Muscle of arm (tissue), 1 donor: ENCODE measurements at regions not wholly inside any gene's neighbourhood (a gene's known extent, or its start where the extent isn't known, plus 50 kb on each side); places are given as distances from the start of the nearest gene placed in this dataset.
"Not testable (repeated sequence)": the region's sequence is repeated elsewhere in the genome, so short reads cannot be mapped to it uniquely, and the experiment has no call there.

Source experiments
- DNase-seq: peaks from one replicate; pipeline ENCODE4 v3.0.0-alpha.2; 2013

DNA sequence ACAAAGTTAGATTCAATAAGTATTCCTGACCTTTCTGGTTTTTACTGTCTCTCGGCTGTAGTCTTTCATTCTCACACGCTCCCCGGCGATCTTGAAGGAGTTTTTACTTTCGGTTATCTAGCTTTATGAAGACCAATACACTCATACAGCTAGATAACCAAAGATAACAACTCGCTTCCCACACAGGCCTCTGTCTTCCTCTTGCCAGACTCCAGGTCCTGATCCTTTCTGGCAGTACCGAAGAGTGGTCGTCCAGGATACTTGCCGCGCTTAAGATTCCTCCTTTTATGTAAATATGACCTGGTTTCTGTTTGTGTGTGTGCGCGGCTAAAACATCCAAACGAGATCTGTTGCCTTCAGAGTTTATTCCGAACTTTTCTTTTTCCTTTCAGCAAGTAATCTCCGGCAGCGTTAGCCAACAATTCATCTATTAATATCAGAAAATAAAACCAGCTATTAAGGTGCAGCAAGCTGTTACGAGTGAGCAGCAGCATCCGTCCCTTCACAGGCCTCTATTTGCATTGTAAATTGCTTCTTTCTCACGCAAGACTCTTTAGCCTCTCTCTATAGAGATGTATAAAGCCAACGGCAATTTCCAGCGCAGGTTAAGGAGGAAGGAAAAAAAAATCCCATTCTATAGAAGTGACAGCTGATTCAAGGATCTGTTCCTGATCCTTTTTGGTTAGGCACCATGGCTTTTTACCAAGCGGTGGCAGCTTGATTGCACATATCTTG, 216.1 kb downstream of the MEF2C start:
- DNase-seq = no peak

DNA sequence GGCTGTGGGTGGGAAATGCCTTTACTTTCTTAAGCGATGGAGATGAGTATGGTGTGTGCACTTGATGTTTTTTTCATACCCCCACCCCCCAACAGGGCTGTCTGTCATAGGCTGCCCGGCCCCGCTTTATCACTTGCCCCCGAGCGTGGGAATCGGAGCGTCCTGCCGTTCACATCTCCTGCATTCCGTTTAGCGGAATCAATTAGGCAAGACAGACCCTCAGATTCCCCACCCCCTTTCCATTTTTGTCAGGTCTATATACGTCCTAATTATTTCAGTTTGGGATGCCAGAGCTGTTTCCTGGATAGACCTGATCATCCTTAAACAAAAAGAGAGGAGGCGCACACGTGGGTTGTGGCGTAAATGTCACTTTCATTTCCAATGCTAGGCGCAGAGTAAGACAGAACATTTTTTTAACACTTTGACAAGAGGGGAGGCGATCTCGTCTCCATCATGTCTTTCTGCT, 217.2 kb downstream of the MEF2C start:
- DNase-seq = no peak

DNA sequence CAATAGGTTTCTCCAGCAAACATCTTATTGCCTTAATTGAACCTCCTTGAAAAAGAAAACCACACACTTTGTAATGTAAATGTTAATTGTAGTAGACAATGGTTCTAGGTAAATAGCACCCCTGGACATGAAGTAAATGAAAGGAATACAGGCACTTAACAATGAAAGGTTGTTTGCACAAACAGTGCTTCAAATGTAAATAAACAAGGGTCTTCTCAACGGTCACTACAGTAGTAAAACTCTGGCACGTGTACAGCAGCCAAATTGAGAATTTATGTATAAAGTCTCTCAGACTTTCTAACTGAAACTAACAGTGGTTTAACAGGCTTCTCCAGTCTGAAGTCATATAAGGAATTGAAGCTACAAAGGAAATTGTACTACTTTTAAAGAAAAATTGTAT, 218.3 kb downstream of the MEF2C start:
- DNase-seq = no peak

DNA sequence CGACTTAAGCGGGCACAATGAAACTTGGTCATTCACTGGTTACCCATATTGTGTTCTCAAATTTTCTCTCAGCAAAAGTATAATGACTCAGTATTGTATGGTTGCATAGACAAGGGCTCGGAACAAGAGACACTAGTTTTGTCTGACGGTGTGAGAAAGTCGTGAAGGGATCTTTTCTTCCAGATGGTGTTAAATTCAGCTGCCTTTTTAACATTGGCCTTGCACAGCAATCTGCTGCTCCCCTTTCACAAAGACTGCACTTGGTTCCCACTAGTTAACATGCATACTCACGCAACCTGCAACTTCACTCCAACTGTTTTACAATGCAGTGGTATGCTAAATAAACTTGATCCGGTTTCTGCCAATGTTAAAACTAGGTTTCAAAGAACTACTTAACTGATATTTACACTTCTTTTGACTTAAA, 219.2 kb downstream of the MEF2C start:
- no peak for DNase-seq

DNA sequence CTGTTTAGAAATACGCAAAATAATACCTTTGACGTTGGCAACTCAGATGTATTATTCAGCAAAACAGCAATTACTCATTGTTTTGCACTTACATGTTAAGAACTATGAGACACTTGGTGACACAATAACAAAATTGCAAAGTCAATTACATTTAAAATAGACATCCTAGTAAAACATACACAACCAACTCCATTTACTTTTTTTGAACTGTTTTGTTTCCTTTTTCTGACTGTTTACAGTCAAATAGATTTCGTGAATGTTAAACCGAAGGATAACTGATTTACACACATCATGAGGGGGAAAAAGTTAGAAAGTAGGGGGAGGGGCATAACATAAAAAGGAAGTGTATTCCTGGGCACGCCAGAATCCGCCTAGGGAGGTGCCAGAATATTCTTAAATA, 220.1 kb downstream of the MEF2C start:
- no peak for DNase-seq

DNA sequence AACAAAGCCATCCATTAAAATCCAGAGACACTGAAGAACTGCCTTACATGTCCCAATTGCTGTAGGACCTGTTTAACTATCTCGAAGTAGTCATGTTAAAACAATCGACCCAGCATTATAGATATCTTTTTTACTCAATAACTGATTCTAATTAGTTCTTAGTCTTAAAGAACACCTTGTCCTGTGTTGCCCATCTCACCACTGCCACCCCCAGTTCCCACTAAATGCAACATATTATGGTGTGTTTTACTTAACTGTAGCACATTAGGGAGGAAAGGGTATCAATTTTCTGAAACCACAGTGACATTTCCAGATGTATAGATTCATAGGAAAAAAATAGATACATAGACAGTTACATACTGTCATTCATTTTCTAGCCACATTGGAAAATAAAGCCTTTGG, 221.2 kb downstream of the MEF2C start:
- no peak for DNase-seq

DNA sequence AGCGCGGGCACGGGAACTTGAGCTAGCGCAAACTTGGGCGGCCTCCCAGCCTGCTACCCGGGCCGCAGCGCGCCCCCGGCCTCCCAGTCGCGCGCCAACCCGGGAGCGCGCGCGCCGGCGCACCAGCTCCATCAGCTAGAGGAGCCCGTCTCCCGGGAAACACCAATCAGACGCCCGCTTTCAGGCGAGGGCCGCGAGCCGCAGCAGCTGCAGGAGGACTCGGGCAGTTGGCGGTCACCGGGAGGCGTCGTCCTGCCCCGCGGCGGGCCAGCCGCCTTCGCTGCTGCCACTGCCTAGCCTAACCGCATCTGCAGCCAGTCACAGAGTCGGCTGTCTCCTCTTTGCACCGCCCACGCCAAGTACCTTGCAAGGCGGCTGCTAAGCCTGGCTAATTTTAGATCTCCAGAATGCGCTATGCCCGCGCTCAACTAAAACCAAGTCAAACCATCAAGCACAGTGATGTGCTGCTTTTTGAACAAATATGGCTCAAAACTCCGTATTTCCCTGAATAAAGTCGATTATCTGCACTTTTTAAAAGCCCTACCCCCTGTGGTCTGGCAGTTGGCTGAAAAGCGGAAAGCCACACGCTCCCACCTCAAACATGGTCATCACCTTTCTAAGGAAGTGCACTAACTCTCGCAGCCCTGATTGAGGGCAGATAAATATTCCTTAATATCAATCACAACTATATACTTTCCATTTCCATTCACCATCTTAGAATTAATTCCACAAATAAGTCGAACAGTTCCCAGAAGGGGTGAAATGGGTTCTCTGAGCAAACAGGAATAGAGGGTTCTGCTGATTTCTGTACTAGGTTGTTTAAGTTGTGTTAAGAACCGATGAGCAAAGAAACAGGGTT, 221.8 kb downstream of the MEF2C start:
- peak; percentile 62 for DNase-seq

DNA sequence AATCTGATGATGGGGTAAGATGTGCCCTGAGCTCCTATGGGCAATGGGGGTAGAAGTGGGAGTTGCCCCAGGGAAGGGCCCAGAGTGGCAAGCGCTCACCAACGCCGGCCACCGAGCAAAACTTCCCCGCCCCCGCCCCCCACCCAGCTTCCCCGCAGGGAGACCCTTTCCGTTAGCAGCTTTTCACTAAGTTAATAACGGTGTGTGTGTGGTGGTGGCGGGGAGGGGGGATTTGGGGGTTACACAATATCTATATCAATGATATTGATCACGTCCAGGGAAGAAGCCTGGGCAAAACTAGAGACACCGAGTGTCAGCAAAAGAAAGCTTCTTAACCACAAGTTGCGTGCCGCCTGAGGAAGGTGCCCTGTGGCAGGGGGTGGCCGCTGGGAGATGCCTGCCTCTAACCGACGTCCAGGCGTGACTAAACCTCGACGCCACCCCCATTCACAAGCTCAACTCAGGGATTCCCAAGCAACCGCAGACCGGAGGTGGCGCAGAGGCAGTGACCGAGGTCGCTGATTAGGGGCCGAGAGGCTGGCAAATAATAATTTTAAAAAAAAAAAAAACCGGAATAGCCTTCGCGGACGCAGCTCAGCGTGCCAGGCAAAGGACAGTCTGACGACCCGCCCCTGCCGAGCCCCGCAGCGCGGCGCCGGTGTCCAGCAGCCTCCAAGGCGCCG, 222.6 kb downstream of the MEF2C start:
- DNase-seq = no peak

DNA sequence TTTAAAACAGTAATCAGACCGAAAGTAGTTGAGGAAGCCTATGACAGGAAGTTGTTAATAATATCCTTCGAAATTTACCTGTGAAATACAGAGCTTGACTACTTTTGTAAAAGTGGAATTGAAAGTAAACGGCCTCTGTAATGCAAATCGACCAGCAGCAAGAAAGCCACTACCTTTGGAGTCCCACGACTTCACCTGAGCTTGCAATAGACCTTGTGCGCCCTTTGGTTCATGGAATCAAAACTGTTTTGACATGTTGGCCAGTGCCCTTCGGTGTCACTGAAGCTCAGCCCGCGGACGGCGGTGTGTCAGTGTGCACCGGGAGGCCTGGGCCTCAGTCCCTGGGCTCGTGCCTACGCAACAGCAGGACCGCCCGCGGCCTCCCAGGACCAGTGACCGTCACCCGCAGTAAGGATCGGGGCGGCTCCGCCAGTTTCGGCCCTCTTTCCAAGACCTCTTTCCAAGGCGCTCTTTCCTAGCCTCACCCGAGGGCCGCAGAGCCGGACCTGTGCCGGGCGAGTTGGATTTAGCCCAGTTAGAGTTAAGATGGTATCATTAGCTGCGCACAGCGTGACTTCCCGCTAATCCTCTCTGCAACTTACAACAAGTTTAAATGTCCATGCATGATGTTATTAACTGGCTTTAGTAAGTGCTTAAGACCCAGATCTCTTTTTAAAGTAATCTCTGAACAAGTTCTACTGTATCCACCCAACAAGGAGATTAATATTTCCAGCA, 223.3 kb downstream of the MEF2C start:
- no peak for DNase-seq

DNA sequence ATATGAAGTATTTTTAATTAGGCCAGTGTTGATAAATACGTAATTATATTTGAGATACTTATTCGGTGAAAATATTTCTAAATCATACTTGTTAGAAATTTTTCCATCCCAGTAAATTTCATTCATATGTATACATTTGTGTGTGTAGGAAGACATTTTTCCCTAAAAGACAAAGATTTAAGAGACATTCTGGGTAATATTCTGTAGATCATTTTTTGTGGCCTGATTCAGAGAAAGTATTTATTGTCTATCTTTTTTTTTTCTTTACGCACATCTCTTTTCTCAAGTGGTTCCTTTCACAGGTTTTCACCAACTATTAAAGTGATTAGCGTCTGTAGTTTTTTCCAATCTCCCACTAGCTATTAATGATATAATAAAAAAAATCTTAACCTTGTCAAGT, 224.1 kb downstream of the MEF2C start:
- DNase-seq = no peak

DNA sequence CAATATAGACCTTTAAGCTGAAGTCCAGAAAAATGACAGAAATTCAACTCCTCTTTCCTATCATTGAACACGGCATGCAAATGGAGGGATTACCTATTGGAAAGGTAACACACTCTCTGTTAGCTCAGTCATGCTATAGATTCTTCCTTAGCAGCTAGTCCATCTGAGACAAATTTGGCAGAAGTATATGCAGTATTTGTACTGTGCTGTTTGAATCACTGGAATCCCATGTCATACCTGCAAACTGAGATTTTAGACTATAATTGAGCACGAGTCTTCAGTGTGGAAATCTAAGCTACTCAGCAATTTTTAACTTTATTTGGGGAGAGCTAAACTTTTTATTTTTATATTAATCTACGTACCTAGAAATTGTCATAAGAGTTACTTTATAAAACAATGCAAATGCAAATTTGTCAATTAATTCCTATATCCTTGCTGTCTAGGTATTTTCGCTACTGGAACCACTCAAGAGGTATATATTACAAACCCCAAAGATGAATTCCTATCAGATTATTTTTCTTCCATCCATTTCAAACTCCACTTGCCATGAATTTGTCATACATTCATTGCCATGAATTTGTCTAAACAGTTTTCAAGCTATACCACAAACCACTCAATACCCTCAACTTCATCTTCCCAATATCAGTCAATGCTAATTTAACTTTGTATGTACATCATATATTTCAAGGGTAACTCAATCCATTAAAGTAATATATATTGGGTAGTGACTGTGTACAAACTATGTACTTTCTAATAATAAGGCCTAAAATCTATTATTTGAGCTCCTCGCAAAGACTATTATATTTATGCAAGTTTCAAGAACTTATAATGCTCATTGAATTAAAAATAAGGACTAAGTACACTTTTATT, 224.8 kb downstream of the MEF2C start:
- DNase-seq = no peak

DNA sequence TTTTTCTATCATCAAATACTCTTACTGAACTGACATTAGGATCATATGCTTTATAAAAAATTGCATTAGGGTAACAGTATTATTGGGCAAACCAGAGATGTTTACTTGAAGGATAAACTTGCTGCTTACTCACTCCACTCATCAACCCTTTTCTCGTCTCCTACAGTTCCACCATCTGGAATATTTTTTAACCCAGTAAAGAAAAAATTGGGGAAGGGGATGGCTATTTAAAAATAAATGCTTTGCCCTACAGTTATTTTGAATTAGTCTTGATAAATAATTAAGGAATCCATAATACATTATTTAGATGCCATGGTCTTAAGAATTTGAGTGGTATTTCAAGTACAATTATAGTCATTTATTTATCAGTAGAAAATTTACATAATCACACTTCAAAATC, 225.8 kb downstream of the MEF2C start:
- no peak for DNase-seq

DNA sequence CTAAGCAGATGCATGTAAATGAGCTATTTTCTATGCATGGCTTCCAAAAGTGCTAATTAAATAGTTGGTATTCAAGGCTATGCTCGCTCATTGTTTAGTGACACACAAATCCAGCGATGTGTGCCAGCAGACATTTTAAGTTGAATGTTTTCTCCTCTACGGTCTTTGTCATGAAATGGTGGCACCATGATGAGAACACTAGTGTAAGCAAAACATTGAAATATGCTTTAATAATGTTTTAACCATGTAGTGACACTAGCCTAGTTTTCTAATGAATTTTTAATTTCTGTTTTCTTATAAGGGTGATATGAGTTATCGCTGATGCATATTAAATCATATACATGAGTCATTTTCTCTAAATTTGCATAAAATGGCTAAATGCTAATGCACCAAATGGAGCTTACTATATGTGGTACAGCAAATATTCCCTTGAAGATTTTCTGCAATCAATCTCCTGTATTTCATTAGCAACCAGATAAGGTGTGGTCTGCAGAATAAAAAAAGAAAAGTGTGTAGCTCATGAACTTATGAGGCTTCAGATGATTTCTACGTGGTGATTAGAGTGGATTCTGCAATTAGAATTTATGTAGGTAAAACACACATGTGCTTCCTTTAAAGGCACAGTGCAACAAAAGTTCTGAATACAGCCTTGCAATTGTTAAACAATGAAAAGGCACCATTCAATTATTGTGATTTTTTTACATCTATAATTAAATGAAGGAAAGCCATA, 226.6 kb downstream of the MEF2C start:
- DNase-seq = no peak

DNA sequence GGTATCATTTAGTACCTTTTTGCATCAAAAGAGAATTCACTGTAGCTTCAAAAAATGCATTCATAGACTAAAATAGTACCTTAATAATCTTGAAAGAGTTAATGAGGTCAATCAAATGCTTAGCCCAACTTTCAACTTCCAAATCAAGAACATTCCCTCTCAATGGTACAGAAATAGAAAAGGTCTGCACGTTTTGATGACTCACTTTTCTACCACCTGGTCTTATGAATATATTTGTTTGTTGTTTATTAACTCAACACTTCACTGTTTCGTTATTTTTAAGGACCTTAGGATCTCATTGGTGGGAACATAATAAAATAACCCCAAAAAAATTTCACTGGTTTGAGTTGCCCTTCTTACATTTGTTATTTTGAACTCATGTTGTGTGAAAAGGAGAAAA, 229.5 kb downstream of the MEF2C start:
- no peak for DNase-seq

DNA sequence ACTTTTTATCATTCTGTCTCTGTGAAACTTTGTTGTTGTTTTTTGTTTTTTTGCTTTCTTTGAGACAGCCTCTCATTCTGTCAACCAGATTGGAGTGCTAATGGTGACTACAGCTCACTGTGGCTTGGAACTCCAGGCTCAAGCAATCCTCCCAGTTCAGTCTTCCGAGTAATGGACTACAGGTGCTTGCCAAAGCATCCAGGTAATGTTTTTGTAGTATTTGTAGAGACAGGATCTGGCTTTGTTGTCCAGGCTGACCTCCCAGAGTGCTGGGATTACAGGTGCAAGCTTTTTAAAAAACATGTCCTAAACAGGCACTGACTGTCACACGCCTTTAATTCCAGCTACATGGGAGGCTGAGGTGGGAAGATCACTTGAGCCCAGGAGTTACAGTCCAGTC, 235.1 kb downstream of the MEF2C start:
- DNase-seq = no peak

DNA sequence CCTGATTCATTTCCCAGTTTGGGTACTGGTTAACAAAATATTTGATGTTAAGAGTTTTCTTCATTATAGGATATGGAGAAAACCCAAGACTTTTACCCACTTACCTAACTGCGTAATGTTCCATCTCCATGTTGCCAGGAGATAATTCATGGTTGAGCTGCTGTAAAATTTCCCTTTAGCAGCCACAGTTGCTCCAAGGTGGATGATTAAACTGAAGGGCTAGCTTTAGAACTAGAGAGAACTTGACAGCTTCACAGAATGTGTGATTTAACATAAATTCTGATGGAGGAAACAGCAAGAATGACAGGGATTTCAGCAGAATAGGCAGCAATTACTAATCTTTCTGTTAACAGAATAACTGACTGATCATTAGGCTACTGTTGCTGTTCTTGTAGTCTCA, 236.1 kb downstream of the MEF2C start:
- no peak for DNase-seq

DNA sequence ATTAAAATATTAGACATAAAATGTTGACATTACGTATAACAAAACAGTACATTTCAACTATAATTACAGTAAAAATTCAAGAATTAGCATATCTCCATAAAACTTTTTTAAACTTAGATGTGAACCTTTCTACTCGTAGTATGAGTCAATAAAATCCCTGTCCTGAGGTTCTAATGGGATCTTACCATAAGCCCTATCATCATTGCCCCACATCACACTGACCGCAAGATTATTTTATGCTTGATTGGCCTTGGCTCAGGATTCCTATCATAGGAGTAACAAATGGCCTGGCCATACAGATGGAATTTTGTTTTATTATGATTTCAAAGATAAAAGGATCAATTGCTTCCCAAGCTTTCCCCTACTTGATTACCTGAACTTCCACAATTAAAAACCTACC, 238.3 kb downstream of the MEF2C start:
- no peak for DNase-seq

DNA sequence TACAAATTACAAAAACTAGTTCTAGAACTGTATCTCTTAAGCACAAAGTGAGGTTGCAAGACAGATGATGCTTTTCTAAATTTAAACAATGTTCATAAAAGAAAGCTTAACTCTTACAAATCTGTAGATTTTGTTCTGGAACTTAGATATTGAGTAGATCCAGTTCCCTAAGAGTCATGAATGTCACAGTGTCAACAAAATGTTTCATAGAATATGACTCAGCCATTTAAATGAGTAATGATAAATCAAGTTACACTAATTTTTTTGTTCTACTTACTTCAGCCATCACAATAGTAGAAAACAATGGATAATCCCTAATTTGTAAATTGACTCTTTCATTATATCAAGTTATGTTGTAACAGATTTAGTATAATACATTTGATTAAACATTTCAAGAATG, 239.7 kb downstream of the MEF2C start:
- DNase-seq = no peak

DNA sequence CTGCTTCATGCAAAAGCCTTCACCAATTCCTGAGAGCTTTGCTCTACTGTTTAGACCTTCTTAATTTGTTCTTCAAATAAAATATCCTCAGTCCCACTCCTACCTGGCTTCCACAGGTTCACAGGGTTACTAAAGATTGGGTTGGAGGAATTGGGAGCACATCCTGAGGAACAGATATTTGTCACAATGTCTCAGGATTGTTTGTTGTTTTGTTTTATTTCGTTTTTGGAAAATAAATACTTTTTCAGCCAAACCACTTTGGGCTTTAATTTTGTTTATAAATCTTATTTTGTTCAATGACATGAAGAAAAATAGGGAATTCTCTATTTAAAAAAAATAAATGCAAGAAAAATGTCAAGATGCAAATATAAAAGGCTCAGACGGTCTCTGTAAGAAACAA, 249.0 kb downstream of the MEF2C start:
- no peak for DNase-seq

DNA sequence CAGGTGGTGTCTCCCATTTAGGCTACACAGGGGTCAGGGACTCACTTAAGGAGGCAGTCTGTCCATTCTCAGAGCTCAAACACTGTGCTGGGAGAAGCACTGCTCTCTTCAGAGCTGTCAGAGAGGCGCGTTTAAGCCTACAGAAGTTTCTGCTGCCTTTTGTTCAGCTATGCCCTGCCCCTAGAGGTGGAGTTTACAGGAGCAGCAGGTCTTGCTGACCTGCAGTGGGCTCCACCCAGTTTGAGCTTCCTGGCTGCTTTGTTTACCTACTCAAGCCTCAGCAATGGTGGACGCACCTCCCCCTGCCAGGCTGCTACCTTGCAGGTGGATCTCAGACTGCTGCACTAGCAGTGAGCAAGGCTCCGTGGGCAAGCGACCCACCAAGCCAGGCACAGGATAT, 260.1 kb downstream of the MEF2C start:
- DNase-seq = not testable (repeated sequence)
